ENCODE measurements at regions not wholly inside any gene's neighbourhood (a gene's known extent, or its start where the extent isn't known, plus 50 kb on each side); places are given as distances from the start of the nearest gene placed in this dataset.
A peak's percentile ranks its signal among the peaks of the same experiment; 100 is the strongest.

- intact Hi-C loops (cut with DNase I): loop anchor here (2.0 to 10.0 kb wide), 3 partner anchors 54 to 1530 kb away; partner anchors contain the start of gene FYB2
- DNase-seq (ENCODE audit: missing footprints) (no peak), ATAC-seq (peak; percentile 62)
These were observed 69.7 kb upstream of the USP24 start for GRCh38 chr1:55284856-55285255.

- ATAC-seq (no peak), DNase-seq (ENCODE audit: missing footprints) (no peak)
- intact Hi-C loops (cut with DNase I): loop anchor here (2.0 to 10.0 kb wide), 3 partner anchors 1303 to 1533 kb away; partner anchors contain the start of gene FYB2
These were observed 66.9 kb upstream of the USP24 start for GRCh38 chr1:55282058-55282457.

GRCh38 chr1:55280731-55281130 is 65.6 kb upstream of the USP24 start:
- intact Hi-C loops (cut with DNase I): loop anchor here (5.0 to 10.0 kb wide), 2 partner anchors 1427 to 1534 kb away; partner anchors contain the start of gene FYB2
- no peak for ATAC-seq
- DNase-seq (ENCODE audit: missing footprints): no peak

- ATAC-seq (no peak), DNase-seq (ENCODE audit: missing footprints) (no peak)
- intact Hi-C loops (cut with DNase I): loop anchor here (5.0 to 10.0 kb wide), 2 partner anchors 1428 to 1535 kb away; partner anchors contain the start of gene FYB2
These were observed 64.5 kb upstream of the USP24 start for GRCh38 chr1:55279627-55280026.

GRCh38 chr1:55278378-55278777 is 63.2 kb upstream of the USP24 start:
- intact Hi-C loops (cut with DNase I): no loop called here
- ATAC-seq (no peak), DNase-seq (ENCODE audit: missing footprints) (no peak)

GRCh38 chr1:55277377-55278130 is 62.4 kb upstream of the USP24 start:
- intact Hi-C loops (cut with DNase I): loop anchor here (1.0 kb wide), 1 partner anchor 137 kb away; no protein-coding TSS in a partner anchor
- peak; percentile 82 for ATAC-seq
- peak; percentile 85 for DNase-seq (ENCODE audit: missing footprints)

GRCh38 chr1:55276671-55277376 is 61.7 kb upstream of the USP24 start:
- ATAC-seq: peak; percentile 85
- intact Hi-C loops (cut with DNase I): loop anchor here (1.0 kb wide), 1 partner anchor 137 kb away; no protein-coding TSS in a partner anchor
- no peak for DNase-seq (ENCODE audit: missing footprints)

- no peak for ATAC-seq
- intact Hi-C loops (cut with DNase I): no loop called here
- no peak for DNase-seq (ENCODE audit: missing footprints)
These were observed 60.8 kb upstream of the USP24 start for GRCh38 chr1:55275941-55276341.

- DNase-seq (ENCODE audit: missing footprints) (no peak), ATAC-seq (peak; percentile 14)
- intact Hi-C loops (cut with DNase I): no loop called here
These were observed 60.1 kb upstream of the USP24 start for GRCh38 chr1:55275151-55275748.

GRCh38 chr1:55272994-55273393 is 57.8 kb upstream of the USP24 start:
- ATAC-seq (no peak), DNase-seq (ENCODE audit: missing footprints) (no peak)
- intact Hi-C loops (cut with DNase I): no loop called here

Data from Right ventricle myocardium inferior (tissue), 1 donor.